Ishikawa (cell line): ENCODE measurements at regions not wholly inside any gene's neighbourhood (a gene's known extent, or its start where the extent isn't known, plus 50 kb on each side); places are given as distances from the start of the nearest gene placed in this dataset.

ENCODE experiments used
- RAD21 ChIP-seq: IDR thresholded peaks from 2 replicates; pipeline ENCODE4 v1.6.1; 2012; ENCODE audit warnings: low read depth
- REST ChIP-seq: IDR thresholded peaks from 2 replicates; pipeline ENCODE4 v1.6.1; 2012; ENCODE audit warnings: low read depth, mild to moderate bottlenecking
- YY1 ChIP-seq: IDR thresholded peaks from 2 replicates; pipeline ENCODE4 v1.6.1; 2012; ENCODE audit warnings: low read depth

- TF ChIP-seq YY1 = no peak
- no peak for TF ChIP-seq RAD21
- no peak for TF ChIP-seq REST
Measured at GRCh38 chr4:185955826-185956543, 113.0 kb upstream of the TLR3 start.
